HEK293T (cell line): ENCODE measurements at regions not wholly inside any gene's neighbourhood (a gene's known extent, or its start where the extent isn't known, plus 50 kb on each side); places are given as distances from the start of the nearest gene placed in this dataset.

Experiments
- CTCF ChIA-PET: fragments of 350-600 bp; formaldehyde crosslinking; extraction: SDS; loops from one replicate; lab custom pipeline; 2021; ENCODE audit warnings: antibody characterized with exemption, inconsistent platforms; lab: Yijun Ruan, JAX
- POLR2A ChIA-PET: fragments of 350-600 bp; formaldehyde crosslinking; extraction: SDS; loops from one replicate; lab custom pipeline; 2020; ENCODE audit warnings: antibody characterized with exemption, inconsistent platforms; lab: Yijun Ruan, JAX
- DNase-seq: peaks from one replicate; pipeline ENCODE4 v3.0.0; 2012; ENCODE audit warnings: mixed read lengths; ENCODE audit errors: extremely low spot score
- ARNT ChIP-seq: fragments of 450-650 bp; IDR thresholded peaks from 2 replicates; pipeline ENCODE4 v1.6.1; 2017; ENCODE audit warnings: mild to moderate bottlenecking
- BHLHE40 ChIP-seq: fragments of 450-650 bp; IDR thresholded peaks from 2 replicates; pipeline ENCODE4 v1.6.1; 2016; ENCODE audit warnings: mild to moderate bottlenecking, moderate library complexity, borderline replicate concordance
- CTBP1 ChIP-seq: fragments of 450-650 bp; IDR thresholded peaks from 2 replicates; pipeline ENCODE4 v1.6.1; 2016; ENCODE audit warnings: borderline replicate concordance
- ELF4 ChIP-seq: fragments of 450-650 bp; IDR thresholded peaks from 2 replicates; pipeline ENCODE4 v1.6.1; 2017; ENCODE audit warnings: antibody characterized with exemption
- FOXA1 ChIP-seq: fragments of 450-650 bp; IDR thresholded peaks from 2 replicates; pipeline ENCODE4 v1.6.1; 2016; ENCODE audit warnings: mild to moderate bottlenecking
- FOXK2 ChIP-seq: fragments of 450-650 bp; IDR thresholded peaks from 2 replicates; pipeline ENCODE4 v1.6.1; 2016; ENCODE audit warnings: mild to moderate bottlenecking
- FOXM1 ChIP-seq: fragments of 450-650 bp; IDR thresholded peaks from 2 replicates; pipeline ENCODE4 v1.6.1; 2017; ENCODE audit warnings: mild to moderate bottlenecking, borderline replicate concordance
- HDGF ChIP-seq: fragments of 450-650 bp; IDR thresholded peaks from 2 replicates; pipeline ENCODE4 v1.6.1; 2017; ENCODE audit warnings: antibody characterized with exemption, borderline replicate concordance
- L3MBTL2 ChIP-seq: fragments of 450-650 bp; conservative IDR thresholded peaks from 2 replicates; pipeline ENCODE4 v1.6.1; 2016; ENCODE audit warnings: mild to moderate bottlenecking
- LEF1 ChIP-seq: fragments of 450-650 bp; IDR thresholded peaks from 2 replicates; pipeline ENCODE4 v1.6.1; 2017; ENCODE audit warnings: mild to moderate bottlenecking, borderline replicate concordance
- NFRKB ChIP-seq: fragments of 450-650 bp; IDR thresholded peaks from 2 replicates; pipeline ENCODE4 v1.6.1; 2016; ENCODE audit warnings: mild to moderate bottlenecking, moderate library complexity
- PKNOX1 ChIP-seq: fragments of 450-650 bp; IDR thresholded peaks from 2 replicates; pipeline ENCODE4 v1.6.1; 2016
- SP1 ChIP-seq: fragments of 450-650 bp; IDR thresholded peaks from 2 replicates; pipeline ENCODE4 v1.6.1; 2017
- SUZ12 ChIP-seq: fragments of 450-650 bp; IDR thresholded peaks from 2 replicates; pipeline ENCODE4 v1.6.1; 2016; ENCODE audit warnings: mild to moderate bottlenecking
- TARDBP ChIP-seq: fragments of 450-650 bp; IDR thresholded peaks from 2 replicates; pipeline ENCODE4 v1.6.1; 2016
- ZNF384 ChIP-seq: fragments of 450-650 bp; IDR thresholded peaks from 2 replicates; pipeline ENCODE4 v1.6.1; 2016

GRCh38 chrX:69037786-69038185, 127.5 kb downstream of the PJA1 start:
- POLR2A ChIA-PET, result no interaction called here
- CTCF ChIA-PET, result no interaction called here
- no peak for DNase-seq
- no peak for TF ChIP-seq PKNOX1
- TF ChIP-seq SUZ12, result no peak
- TF ChIP-seq ARNT, result no peak
- no peak for TF ChIP-seq L3MBTL2
- no peak for TF ChIP-seq TARDBP
- TF ChIP-seq BHLHE40, result no peak
- TF ChIP-seq ZNF384, result no peak
- no peak for TF ChIP-seq HDGF
- TF ChIP-seq SP1, result no peak
- TF ChIP-seq FOXM1, result no peak
- TF ChIP-seq NFRKB, result no peak
- TF ChIP-seq CTBP1, result no peak
- no peak for TF ChIP-seq ELF4
- no peak for TF ChIP-seq FOXK2
- TF ChIP-seq LEF1, result no peak
- no peak for TF ChIP-seq FOXA1

DNA sequence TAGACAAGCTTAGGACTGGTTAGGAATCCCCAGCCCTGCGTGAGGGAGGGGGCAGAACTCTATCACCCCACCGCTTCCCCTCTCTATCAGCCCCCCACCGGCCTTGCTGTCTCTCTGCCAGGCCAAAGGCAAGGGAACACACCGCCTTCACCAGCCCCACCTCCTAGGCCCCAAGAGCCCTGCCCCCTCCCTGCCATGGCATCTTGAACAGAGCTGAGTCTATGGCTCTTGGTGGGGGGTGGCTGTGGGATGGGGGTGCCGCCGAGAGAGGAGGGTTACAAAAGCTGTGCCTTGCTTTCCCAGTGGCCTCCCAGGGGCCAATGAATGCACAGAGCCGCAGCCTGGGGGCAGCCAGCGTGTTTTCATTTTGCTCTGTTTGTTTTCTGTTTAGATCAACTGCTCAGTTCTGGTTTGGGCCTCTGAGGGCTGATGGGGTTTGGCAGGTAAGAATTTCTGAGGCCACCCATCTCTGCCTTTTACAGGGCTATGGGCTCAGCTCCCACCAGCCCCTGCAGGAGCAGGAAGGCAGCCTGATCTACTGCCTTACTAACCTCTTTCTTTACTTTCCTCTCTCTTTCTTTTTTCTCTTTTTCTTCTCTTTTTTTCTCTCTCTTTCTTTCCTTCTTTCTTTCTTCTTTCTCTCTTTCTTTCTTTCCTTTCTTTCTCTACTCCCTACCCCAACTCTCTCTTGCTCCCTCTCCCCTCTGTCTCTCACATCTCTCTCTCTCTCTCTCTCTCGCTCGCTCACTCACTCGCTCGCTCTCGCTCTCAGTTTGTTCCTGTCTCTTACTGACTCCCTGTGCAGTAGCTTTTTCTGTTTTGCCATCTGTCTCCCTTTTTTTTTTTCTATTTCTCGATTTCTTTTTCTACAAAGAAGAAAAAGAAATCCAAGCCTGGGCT, 128.3 kb downstream of the PJA1 start:
- ChIA-PET CTCF (interaction anchor here (1.0 kb wide), 1 partner anchor 209 kb away, joined by 3 read pairs; no protein-coding TSS in a partner anchor), POLR2A (no interaction called here)
- no peak for DNase-seq
- TF ChIP-seq FOXA1 (no peak), NFRKB (no peak), PKNOX1 (no peak), FOXK2 (no peak), HDGF (no peak), SP1 (no peak), CTBP1 (no peak), BHLHE40 (no peak), TARDBP (no peak)

GRCh38 chrX:69034451-69034850, 130.8 kb downstream of the PJA1 start:
- no peak for DNase-seq
- ChIA-PET CTCF (no interaction called here), POLR2A (no interaction called here)
- TF ChIP-seq ZNF384 (no peak), SP1 (no peak), LEF1 (no peak)

GRCh38 chrX:69033936-69034335, 131.3 kb downstream of the PJA1 start:
- POLR2A ChIA-PET, result no interaction called here
- DNase-seq, result peak; percentile 3
- TF ChIP-seq L3MBTL2, result no peak
- no peak for TF ChIP-seq FOXM1
- TF ChIP-seq PKNOX1, result no peak
- no peak for TF ChIP-seq FOXK2
- no peak for TF ChIP-seq LEF1
- TF ChIP-seq TARDBP, result no peak
- TF ChIP-seq ZNF384, result no peak
- no peak for TF ChIP-seq SUZ12
- TF ChIP-seq BHLHE40, result no peak
- no peak for TF ChIP-seq SP1
- no peak for TF ChIP-seq NFRKB
- CTCF ChIA-PET, result interaction anchor here (1.0 kb wide), 1 partner anchor 206 kb away, joined by 4 read pairs; no protein-coding TSS in a partner anchor

DNA sequence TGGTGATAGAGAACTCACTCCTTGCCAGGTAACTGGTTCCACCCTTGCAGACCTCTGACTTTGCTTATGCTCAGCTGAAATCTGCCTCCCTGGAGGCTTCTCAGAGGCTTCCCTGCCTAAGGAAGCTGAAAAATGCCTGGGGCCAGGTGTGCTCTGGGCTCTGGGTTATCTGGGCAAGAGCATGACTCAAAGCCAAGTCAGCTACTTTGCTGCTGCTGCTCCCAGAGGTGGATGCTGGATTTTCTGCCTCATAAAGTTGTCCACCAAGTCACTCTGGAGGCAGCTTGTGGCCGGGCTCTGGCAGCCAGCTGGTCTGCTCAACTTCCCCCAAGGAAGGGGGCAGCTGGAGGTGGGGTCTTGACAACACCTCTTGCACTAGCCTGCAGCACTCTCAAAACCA, 132.7 kb downstream of the PJA1 start:
- POLR2A ChIA-PET, result interaction anchor here (0.6 to 1.3 kb wide), 2 partner anchors 56 to 204 kb away, joined by 3 to 4 read pairs; partner anchors contain the start of gene EFNB1
- peak; percentile 7 for DNase-seq
- TF ChIP-seq PKNOX1, result no peak
- CTCF ChIA-PET, result interaction anchor here (1.1 kb wide), 1 partner anchor 11 kb away, joined by 3 read pairs; no protein-coding TSS in a partner anchor

DNA sequence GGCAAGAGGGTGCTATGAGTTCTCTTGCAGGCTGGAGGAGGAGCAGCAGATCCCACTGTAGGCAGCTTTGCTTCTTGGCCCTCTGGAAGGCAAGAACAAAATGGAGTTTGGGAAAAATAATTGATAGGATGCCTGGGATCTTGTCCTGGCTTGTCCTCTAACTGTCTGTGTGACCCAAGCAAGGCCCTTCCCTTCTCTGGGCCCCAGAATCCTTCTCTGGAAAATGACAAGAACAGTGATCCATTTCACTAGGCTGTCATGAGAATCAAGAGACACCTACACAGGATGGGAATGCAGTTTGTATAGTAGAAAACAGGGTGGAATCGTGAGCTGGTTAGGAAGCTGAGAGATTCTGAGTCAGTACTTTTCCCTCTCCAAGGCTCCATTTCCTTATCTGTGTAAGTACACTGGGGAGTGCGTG, 133.3 kb downstream of the PJA1 start:
- DNase-seq, result peak; percentile 1
- TF ChIP-seq CTBP1 (no peak), HDGF (no peak), FOXK2 (no peak), NFRKB (no peak), ARNT (no peak), FOXA1 (no peak), SUZ12 (no peak), BHLHE40 (no peak), PKNOX1 (no peak), FOXM1 (no peak), L3MBTL2 (no peak), ZNF384 (no peak), ELF4 (no peak), TARDBP (no peak)
- ChIA-PET POLR2A (interaction anchor here (0.6 to 1.3 kb wide), 2 partner anchors 56 to 203 kb away, joined by 3 to 4 read pairs; partner anchors contain the start of gene EFNB1), CTCF (interaction anchor here (1.1 kb wide), 1 partner anchor 12 kb away, joined by 3 read pairs; no protein-coding TSS in a partner anchor)
